H1 (cell line): ENCODE measurements at regions not wholly inside any gene's neighbourhood (a gene's known extent, or its start where the extent isn't known, plus 50 kb on each side); places are given as distances from the start of the nearest gene placed in this dataset.

Experiments used
- CTCF ChIA-PET: fragments of 300-600 bp; sonication (Branson Sonifier 250); formaldehyde crosslinking; loops from one replicate; lab custom pipeline; 2021; ENCODE audit not compliant: partially characterized antibody; lab: Charles Lee
- POLR2A ChIA-PET: fragments of 300-600 bp; sonication (Branson Sonifier 250); formaldehyde crosslinking; loops from one replicate; lab custom pipeline; 2021; ENCODE audit warnings: inconsistent platforms; ENCODE audit not compliant: partially characterized antibody; lab: Charles Lee
- DNase-seq, 2 experiments: peaks; one replicate each; pipeline versions ENCODE4 v3.0.0 to v3.0.0-alpha.2; 2010 to 2022; ENCODE audit warnings: low spot score in 2 of 2, low read depth in 1 of 2, mixed read lengths in 1 of 2
- FAIRE-seq: peaks from 2 replicates; lab custom pipeline; 2011; peaks lifted over from hg19 to GRCh38; lab: Jason Lieb, UNC
- H2AFZ ChIP-seq: 2 replicates; pipeline ENCODE4 v1.8.1; 2012; ENCODE audit warnings: low read length, inconsistent platforms
- H2AK5ac ChIP-seq: 2 replicates; pipeline ENCODE4 v1.6.1; 2013; ENCODE audit warnings: low read depth, low read length
- H2BK120ac ChIP-seq: replicated peaks from 2 replicates; pipeline ENCODE3; 2013; ENCODE audit warnings: low read depth, low read length, inconsistent platforms
- H2BK12ac ChIP-seq: 2 replicates; pipeline ENCODE4 v1.6.1; 2013; ENCODE audit warnings: low read depth, low read length
- H2BK15ac ChIP-seq: 2 replicates; pipeline ENCODE4 v1.6.1; 2013; ENCODE audit warnings: low read length
- H2BK20ac ChIP-seq: 2 replicates; pipeline ENCODE4 v1.6.1; 2013; ENCODE audit warnings: low read length
- H2BK5ac ChIP-seq: 2 replicates; pipeline ENCODE4 v1.6.1; 2013; ENCODE audit warnings: low read depth, low read length
- H3K14ac ChIP-seq: 2 replicates; pipeline ENCODE4 v1.6.1; 2013; ENCODE audit warnings: inconsistent platforms; ENCODE audit not compliant: insufficient read length
- H3K18ac ChIP-seq: 2 replicates; pipeline ENCODE4 v1.6.1; 2013; ENCODE audit warnings: low read length; ENCODE audit errors: extremely low read depth
- H3K23ac ChIP-seq: 2 replicates; pipeline ENCODE4 v1.6.1; 2013; ENCODE audit warnings: inconsistent platforms; ENCODE audit not compliant: insufficient read length
- H3K23me2 ChIP-seq: 2 replicates; pipeline ENCODE4 v1.6.1; 2013; ENCODE audit warnings: low read depth, low read length
- H3K27ac ChIP-seq: 2 replicates; pipeline ENCODE4 v1.6.1; 2011; ENCODE audit warnings: low read depth, low read length, inconsistent platforms
- H3K27me3 ChIP-seq, 4 experiments: replicated peaks in 1 of 4; 1 replicate in 1 of 4; 2 replicates in 3 of 4; pipeline versions ENCODE4 v1.6.1 to v1.8.1; 2011 to 2013; ENCODE audit warnings: low read length in 3 of 4, mild to moderate bottlenecking in 3 of 4, inconsistent platforms in 2 of 4, mixed read lengths in 2 of 4, moderate library complexity in 1 of 4; ENCODE audit not compliant: control insufficient read depth in 3 of 4, insufficient read depth in 3 of 4; ENCODE audit errors: extremely low read depth in 1 of 4
- H3K36me3 ChIP-seq, 4 experiments: 2 replicates each; pipeline versions ENCODE4 v1.6.1 to v1.8.1; 2011 to 2013; ENCODE audit warnings: mild to moderate bottlenecking in 4 of 4, low read length in 3 of 4, moderate library complexity in 2 of 4, control low read depth in 1 of 4, inconsistent platforms in 1 of 4; ENCODE audit not compliant: insufficient read depth in 4 of 4, control insufficient read depth in 2 of 4
- H3K4ac ChIP-seq: replicated peaks from 2 replicates; pipeline ENCODE3; 2013; ENCODE audit warnings: low read length, low read depth, mixed read lengths, inconsistent platforms; ENCODE audit not compliant: insufficient read length
- H3K4me1 ChIP-seq, 4 experiments: replicated peaks in 1 of 4; 1 replicate in 1 of 4; 2 replicates in 3 of 4; pipeline versions ENCODE4 v1.6.1 to v1.8.1; 2011 to 2013; ENCODE audit warnings: low read length in 3 of 4, inconsistent platforms in 2 of 4, mixed read lengths in 1 of 4; ENCODE audit not compliant: insufficient read depth in 4 of 4, control insufficient read depth in 3 of 4
- H3K4me2 ChIP-seq, 2 experiments: 2 replicates each; pipeline versions ENCODE4 v1.6.1 to v1.8.1; 2011 to 2013; ENCODE audit warnings: low read depth in 2 of 2, low read length in 2 of 2, control low read depth in 1 of 2, inconsistent platforms in 1 of 2, mild to moderate bottlenecking in 1 of 2; ENCODE audit not compliant: insufficient read depth in 1 of 2
- H3K4me3 ChIP-seq, 4 experiments: fragments of 200-600, 300-600 bp in 1 of 4; sonication (generic), shearing (Covaris generic), sonication (Bioruptor Twin) in 1 of 4; 2 replicates each; pipeline versions ENCODE4 v1.5.1 to v1.8.1; 2011 to 2016; ENCODE audit warnings: low read length in 4 of 4, low read depth in 3 of 4, control low read depth in 2 of 4, inconsistent platforms in 2 of 4, mild to moderate bottlenecking in 2 of 4, mixed read lengths in 1 of 4, moderate library complexity in 1 of 4; ENCODE audit not compliant: insufficient read depth in 2 of 4; ENCODE audit errors: extremely low read depth in 1 of 4
- H3K56ac ChIP-seq: replicated peaks from 2 replicates; pipeline ENCODE3; 2013; ENCODE audit warnings: low read depth, mild to moderate bottlenecking, mixed read lengths, low read length, inconsistent platforms; ENCODE audit not compliant: insufficient read length
- H3K79me1 ChIP-seq: 2 replicates; pipeline ENCODE4 v1.6.1; 2013; ENCODE audit warnings: low read depth, low read length, control low read depth
- H3K79me2 ChIP-seq, 2 experiments: 2 replicates each; pipeline versions ENCODE4 v1.6.1 to v1.8.1; 2012 to 2013; ENCODE audit warnings: low read length in 2 of 2, mild to moderate bottlenecking in 2 of 2, inconsistent platforms in 1 of 2; ENCODE audit not compliant: insufficient read depth in 2 of 2, control insufficient read depth in 1 of 2
- H3K9ac ChIP-seq, 4 experiments: replicated peaks in 1 of 4; 1 replicate in 1 of 4; 2 replicates in 3 of 4; pipeline versions ENCODE4 v1.6.1 to v1.8.1; 2011 to 2013; ENCODE audit warnings: low read depth in 3 of 4, low read length in 3 of 4, control low read depth in 2 of 4, mild to moderate bottlenecking in 2 of 4, moderate library complexity in 2 of 4, inconsistent platforms in 1 of 4; ENCODE audit errors: extremely low read depth in 1 of 4
- H3K9me3 ChIP-seq, 2 experiments: 2 replicates each; pipeline versions ENCODE4 v1.6.1 to v1.8.1; 2012 to 2013; ENCODE audit warnings: mild to moderate bottlenecking in 2 of 2, moderate library complexity in 2 of 2, control low read depth in 1 of 2, inconsistent platforms in 1 of 2, low read depth in 1 of 2, low read length in 1 of 2, mixed read lengths in 1 of 2; ENCODE audit not compliant: insufficient read depth in 2 of 2
- H4K20me1 ChIP-seq, 2 experiments: replicated peaks in 1 of 2; 2 replicates each; pipeline versions ENCODE3 to v1.8.1; 2011 to 2013; ENCODE audit warnings: inconsistent platforms in 2 of 2, low read length in 2 of 2, mild to moderate bottlenecking in 1 of 2; ENCODE audit not compliant: insufficient read depth in 2 of 2, control insufficient read depth in 1 of 2
- H4K5ac ChIP-seq: 2 replicates; pipeline ENCODE4 v1.6.1; 2013; ENCODE audit warnings: low read length, low read depth, mixed read lengths, inconsistent platforms; ENCODE audit not compliant: insufficient read length
- H4K8ac ChIP-seq: 2 replicates; pipeline ENCODE4 v1.8.0; 2013; ENCODE audit warnings: mild to moderate bottlenecking, moderate library complexity, low read length, inconsistent platforms; ENCODE audit not compliant: insufficient read depth; ENCODE audit errors: extremely low read depth
- H4K91ac ChIP-seq: replicated peaks from 2 replicates; pipeline ENCODE3; 2013; ENCODE audit warnings: low read length, mixed read lengths, inconsistent platforms; ENCODE audit not compliant: insufficient read length
- CEBPB ChIP-seq: IDR thresholded peaks from 2 replicates; pipeline ENCODE4 v1.6.1; 2012; ENCODE audit warnings: low read depth, low read length
- CHD2 ChIP-seq: IDR thresholded peaks from 2 replicates; pipeline ENCODE4 v1.6.1; 2012; ENCODE audit warnings: low read length, improper control_type of control experiment
- POLR2AphosphoS5 ChIP-seq: IDR thresholded peaks from 2 replicates; pipeline ENCODE4 v1.6.1; 2011; ENCODE audit warnings: low read depth, low read length
- POU5F1 ChIP-seq: IDR thresholded peaks from 2 replicates; pipeline ENCODE4 v1.6.1; 2011; ENCODE audit warnings: low read depth, mild to moderate bottlenecking, low read length, moderate library complexity
- SAP30 ChIP-seq: fragments of 300-600 bp; sonication (generic); IDR thresholded peaks from 2 replicates; pipeline ENCODE4 v1.7.1; 2012; ENCODE audit warnings: low read length, moderate library complexity, mild to moderate bottlenecking, inconsistent platforms; ENCODE audit not compliant: insufficient read depth, insufficient replicate concordance
- WGBS, 2 experiments: shearing (Covaris generic) in 1 of 2; methylation state at CpG; one replicate each; pipeline versions ENCODE4 v1.1.6 to v1.1.7; 2013 to 2015; ENCODE audit warnings: low lambda C conversion rate in 2 of 2, mixed read lengths in 2 of 2, inconsistent platforms in 1 of 2, low coverage in 1 of 2, missing lambda C conversion rate in 1 of 2; ENCODE audit not compliant: insufficient replicate concordance in 2 of 2, insufficient coverage in 1 of 2, insufficient read length in 1 of 2; ENCODE audit errors: extremely low coverage in 1 of 2, missing lambda C conversion rate in 1 of 2; 5-methylcytosine and 5-hydroxymethylcytosine counted together

- Histone ChIP-seq H3K14ac (no peak overlapping the region), H4K20me1 (no peaks in the 10 kb centered on the region), H4K91ac (no peak overlapping the region), H3K79me2 (no peaks in the 10 kb centered on the region), H2BK20ac (no peak overlapping the region), H3K56ac (no peak overlapping the region), H2BK12ac (no peak overlapping the region), H2BK5ac (no peak overlapping the region), H2BK120ac (no peak overlapping the region), H3K27me3 (no peaks in the 10 kb centered on the region), H3K9ac (no peak overlapping the region), H3K23ac (no peak overlapping the region), H3K4me1 (no peaks in the 10 kb centered on the region), H3K79me1 (no peaks in the 10 kb centered on the region), H3K4me2 (no peak overlapping the region), H3K23me2 (no peaks in the 10 kb centered on the region), H3K4me3 (no peak overlapping the region), H2BK15ac (no peak overlapping the region), H2AK5ac (no peak overlapping the region), H3K4ac (no peak overlapping the region), H4K8ac (no peak overlapping the region), H3K18ac (no peak overlapping the region), H2AFZ (no peak overlapping the region), H3K36me3 (no peaks in the 10 kb centered on the region), H4K5ac (no peak overlapping the region), H3K27ac (no peak overlapping the region), H3K9me3 (no peaks in the 10 kb centered on the region)
- TF ChIP-seq POU5F1 (no peak), CEBPB (no peak), POLR2AphosphoS5 (no peak), CHD2 (no peak), SAP30 (no peak)
- ChIA-PET CTCF (interaction anchor here (0.6 kb wide), 1 partner anchor 939 kb away, joined by 5 read pairs; no protein-coding TSS in a partner anchor), POLR2A (no interaction called here)
- WGBS, 2 experiments: 90% methylated on average over 4 of the region's 4 CpGs; no CpG with 5 or more reads in 1 of the 2 experiments
- no peak for DNase-seq
- FAIRE-seq: no peak
These were observed 70.2 kb upstream of the ST3GAL6 start for GRCh38 chr3:98692787-98693473.
